HepG2 (cell line): ENCODE measurements at regions not wholly inside any gene's neighbourhood (a gene's known extent, or its start where the extent isn't known, plus 50 kb on each side); places are given as distances from the start of the nearest gene placed in this dataset.

Source experiments
- ATAC-seq: fragments of 200-7000 bp; cut with Tn5 transposase; 3 replicates; pipeline ENCODE4 v1.9.1; 2020; ENCODE audit warnings: mild to moderate bottlenecking, moderate library complexity
- BruUV-seq: library from RNA; stranded (reverse); fragments of 400-500 nt; replicated peaks from 2 replicates; lab custom pipeline; 2021; lab: Mats Ljungman, UMichigan
- CTCF ChIA-PET: fragments of 300-600 bp; formaldehyde crosslinking; extraction: SDS; loops from one replicate; lab custom pipeline; 2021; ENCODE audit warnings: low total read pairs, inconsistent platforms, low intra/inter-chr PET ratio; lab: Yijun Ruan, JAX
- POLR2A ChIA-PET: fragments of 350-600 bp; sonication (Branson Sonifier 250); formaldehyde crosslinking; loops from one replicate; lab custom pipeline; 2020; ENCODE audit warnings: antibody characterized with exemption, inconsistent platforms; lab: Yijun Ruan, JAX
- DNase-seq: peaks from one replicate; pipeline ENCODE4 v3.0.0-alpha.2; 2015; ENCODE audit warnings: low spot score
- FAIRE-seq: peaks from 3 replicates; lab custom pipeline; 2011; peaks lifted over from hg19 to GRCh38; lab: Jason Lieb, UNC
- H2AFZ ChIP-seq: one replicate; pipeline ENCODE4 v1.6.1; 2011; ENCODE audit warnings: low read length, inconsistent platforms
- H3K27ac ChIP-seq: fragments of 300-600 bp; 3 replicates; pipeline ENCODE4 v1.8.0; 2011; ENCODE audit warnings: mixed run types, mild to moderate bottlenecking, mixed read lengths, low read length, inconsistent platforms; ENCODE audit not compliant: insufficient read depth; ENCODE audit errors: extremely low read length
- H3K27me3 ChIP-seq, 2 experiments: fragments of 200-600 bp in 1 of 2; 2 replicates in 1 of 2; 3 replicates in 1 of 2; pipeline versions ENCODE4 v1.6.0 to v1.8.0; 2011; ENCODE audit warnings: low read length in 2 of 2, mild to moderate bottlenecking in 2 of 2, moderate library complexity in 2 of 2, inconsistent platforms in 1 of 2; ENCODE audit not compliant: insufficient read depth in 2 of 2, control insufficient read depth in 1 of 2
- H3K36me3 ChIP-seq, 2 experiments: fragments of 200-600 bp in 1 of 2; replicated peaks in 1 of 2; 2 replicates in 1 of 2; 3 replicates in 1 of 2; pipeline versions ENCODE4 v1.5.1 to v1.8.0; 2011; ENCODE audit warnings: low read length in 2 of 2, inconsistent platforms in 1 of 2; ENCODE audit not compliant: insufficient read depth in 2 of 2, control insufficient read depth in 1 of 2
- H3K4me1 ChIP-seq: 2 replicates; pipeline ENCODE4 v1.5.1; 2012; ENCODE audit warnings: low read length, inconsistent platforms; ENCODE audit not compliant: insufficient read depth
- H3K4me2 ChIP-seq: 2 replicates; pipeline ENCODE4 v1.6.0; 2011; ENCODE audit warnings: low read depth, low read length, inconsistent platforms
- H3K4me3 ChIP-seq, 3 experiments: fragments of 200-600 bp in 1 of 3; sonication (generic), shearing (Covaris generic) in 1 of 3; replicated peaks in 1 of 3; 2 replicates each; pipeline ENCODE4 v1.5.1; 2011 to 2016; ENCODE audit warnings: low read length in 3 of 3, inconsistent platforms in 2 of 3, low read depth in 2 of 3, mild to moderate bottlenecking in 2 of 3, control low read depth in 1 of 3, mixed read lengths in 1 of 3; ENCODE audit not compliant: insufficient read depth in 1 of 3
- H3K79me2 ChIP-seq: one replicate; pipeline ENCODE4 v1.6.1; 2011; ENCODE audit warnings: low read length, inconsistent platforms; ENCODE audit not compliant: insufficient read depth
- H3K9ac ChIP-seq: 2 replicates; pipeline ENCODE4 v1.6.0; 2011; ENCODE audit warnings: mild to moderate bottlenecking, low read depth, low read length, inconsistent platforms; ENCODE audit not compliant: insufficient read depth
- H3K9me3 ChIP-seq: 2 replicates; pipeline ENCODE4 v1.5.1; 2012; ENCODE audit warnings: mild to moderate bottlenecking, low read length
- H4K20me1 ChIP-seq: 2 replicates; pipeline ENCODE4 v1.6.0; 2011; ENCODE audit warnings: inconsistent platforms, mild to moderate bottlenecking, low read length, moderate library complexity; ENCODE audit not compliant: insufficient read depth
- AGO1 ChIP-seq: fragments of 200-400 bp; formaldehyde crosslinking; IDR thresholded peaks from 2 replicates; pipeline ENCODE4 v1.6.1; 2017; ENCODE audit warnings: mild to moderate bottlenecking, low read depth, low read length, moderate library complexity; ENCODE audit not compliant: poor library complexity, severe bottlenecking
- DNMT1 ChIP-seq: sonication (generic); formaldehyde crosslinking; IDR thresholded peaks from 2 replicates; pipeline ENCODE4 v1.5.1; 2020; ENCODE audit warnings: mild to moderate bottlenecking, missing genetic modification reagents
- IRF2 ChIP-seq: IDR thresholded peaks from 2 replicates; pipeline ENCODE4 v1.6.1; 2018; ENCODE audit warnings: missing genetic modification reagents, missing compliant biosample characterization
- KDM6A ChIP-seq: IDR thresholded peaks from 2 replicates; pipeline ENCODE4 v1.6.1; 2016; ENCODE audit warnings: low read depth
- MBNL3 ChIP-seq: fragments of 250-450 bp; sonication (Bioruptor Pico); conservative IDR thresholded peaks from 2 replicates; pipeline ENCODE4 v1.8.0; 2022; ENCODE audit warnings: mild to moderate bottlenecking, inconsistent platforms
- MLLT10 ChIP-seq: sonication (generic); formaldehyde crosslinking; IDR thresholded peaks from 2 replicates; pipeline ENCODE4 v1.4.0; 2020; ENCODE audit warnings: missing genetic modification reagents
- NCOA1 ChIP-seq: sonication (generic); formaldehyde crosslinking; IDR thresholded peaks from 2 replicates; pipeline ENCODE4 v1.9.0; 2021; ENCODE audit warnings: missing genetic modification reagents
- PHF5A ChIP-seq: IDR thresholded peaks from one replicate; pipeline ENCODE4 v1.6.1; 2018; ENCODE audit warnings: low read depth, missing genetic modification reagents; ENCODE audit not compliant: unreplicated experiment
- PLRG1 ChIP-seq: fragments of 450-650 bp; conservative IDR thresholded peaks from 2 replicates; pipeline ENCODE4 v1.6.1; 2016
- POLR2AphosphoS5 ChIP-seq: IDR thresholded peaks from 2 replicates; pipeline ENCODE4 v1.6.1; 2012; ENCODE audit warnings: low read depth, low read length
- RBAK ChIP-seq: sonication (generic); formaldehyde crosslinking; IDR thresholded peaks from 2 replicates; pipeline ENCODE4 v1.5.1; 2020; ENCODE audit warnings: mild to moderate bottlenecking, missing genetic modification reagents
- RORA ChIP-seq: sonication (generic); formaldehyde crosslinking; IDR thresholded peaks from 2 replicates; pipeline ENCODE4 v1.5.0; 2020; ENCODE audit warnings: mild to moderate bottlenecking, missing genetic modification reagents, moderate library complexity
- SP1 ChIP-seq, 2 experiments: fragments of 450-650 bp in 1 of 2; sonication (generic) in 1 of 2; formaldehyde crosslinking in 1 of 2; IDR thresholded peaks; 2 replicates each; pipeline versions ENCODE4 v1.4.0 to v1.6.1; 2016 to 2020; ENCODE audit warnings: missing genetic modification reagents in 1 of 2
- TCF7 ChIP-seq: sonication (generic); IDR thresholded peaks from 2 replicates; pipeline ENCODE4 v1.6.1; 2016; ENCODE audit warnings: antibody characterized with exemption, low read depth
- USF2 ChIP-seq, 2 experiments: sonication (generic) in 1 of 2; formaldehyde crosslinking in 1 of 2; IDR thresholded peaks; 2 replicates each; pipeline versions ENCODE4 v1.5.1 to v1.6.1; 2011 to 2020; ENCODE audit warnings: borderline replicate concordance in 1 of 2, low read depth in 1 of 2, low read length in 1 of 2, mild to moderate bottlenecking in 1 of 2, missing genetic modification reagents in 1 of 2, moderate library complexity in 1 of 2
- ZBTB3 ChIP-seq: sonication (generic); formaldehyde crosslinking; IDR thresholded peaks from 2 replicates; pipeline ENCODE4 v1.4.0; 2020; ENCODE audit warnings: low read depth, mild to moderate bottlenecking, moderate library complexity, missing genetic modification reagents, borderline replicate concordance
- ZNF205 ChIP-seq: IDR thresholded peaks from 2 replicates; pipeline ENCODE4 v1.6.1; 2018; ENCODE audit warnings: missing biosample characterization, missing genetic modification reagents
- WGBS: methylation state at CpG from one replicate; pipeline ENCODE4 v1.1.6; 2017; ENCODE audit warnings: low lambda C conversion rate; 5-methylcytosine and 5-hydroxymethylcytosine counted together
- in situ Hi-C: cut with HindIII; loops from 2 replicates; pipeline ENCODE4 v1.10.0; 2017; ENCODE audit warnings: low pct_unique_long_range_greater_than_20kb; ENCODE audit not compliant: extremely low pct_ligation_motif_present
- intact Hi-C: fragments of 100-400 bp; cut with micrococcal nuclease; formaldehyde crosslinking; loops from one replicate; pipeline ENCODE4 v1.10.0; 2022; ENCODE audit not compliant: unreplicated experiment
- TF ChIP-seq, protein P1 (sequence below): sonication (generic); formaldehyde crosslinking; conservative IDR thresholded peaks from 2 replicates; pipeline ENCODE4 v1.4.0; 2020; ENCODE audit warnings: missing genetic modification reagents

DNA sequence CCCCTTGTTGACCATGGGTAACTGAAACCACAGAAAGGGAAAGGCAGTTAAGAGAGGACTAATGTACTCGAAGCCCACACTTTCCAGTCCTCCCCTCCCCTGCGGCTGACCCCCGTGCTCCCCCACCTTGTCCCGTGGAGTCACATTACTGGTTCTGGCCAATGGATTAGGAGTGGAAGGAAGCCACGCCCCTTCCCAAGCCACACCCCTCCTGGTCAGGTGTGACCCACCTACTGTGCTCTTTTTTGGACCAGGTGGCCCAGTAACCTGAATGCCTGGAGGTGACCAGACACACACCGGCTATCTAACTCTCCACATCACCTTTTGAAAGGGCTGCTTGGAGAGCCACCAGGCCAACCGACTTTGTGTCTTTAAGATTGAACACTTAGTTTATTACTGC lies 109.3 kb upstream of the MSX1 start:
- Histone ChIP-seq H3K79me2 (no peaks in the 10 kb centered on the region), H3K4me2 (no peak overlapping the region), H2AFZ (no peak overlapping the region), H3K9me3 (peaks cover 21% of the 10 kb centered on the region), H3K27ac (no peak overlapping the region), H3K27me3 (no peaks in the 10 kb centered on the region), H3K4me3 (no peak overlapping the region), H3K4me1 (peaks cover 21% of the 10 kb centered on the region), H3K36me3 (no peaks in the 10 kb centered on the region), H4K20me1 (no peaks in the 10 kb centered on the region), H3K9ac (no peak overlapping the region)
- in situ Hi-C loops: no loop called here
- POLR2A ChIA-PET: no interaction called here
- FAIRE-seq (no peak), ATAC-seq (no peak), DNase-seq (no peak)
- WGBS: 85% methylated on average over 7 of the region's 7 CpGs
- CTCF ChIA-PET: no interaction called here
- intact Hi-C loops: no loop called here
- no peak for TF ChIP-seq USF2 (IDR thresholded peaks at IDR 0.05; ENCODE audit: low read depth, low read length)
- TF ChIP-seq USF2 (CRISPR knock-in tag; IDR thresholded peaks at IDR 0.05; ENCODE audit: borderline replicate concordance): no peak
- TF ChIP-seq POLR2AphosphoS5: no peak
- TF ChIP-seq MLLT10 (CRISPR knock-in tag): no peak
- TF ChIP-seq KDM6A: no peak
- no peak for TF ChIP-seq RBAK (CRISPR knock-in tag)
- TF ChIP-seq PLRG1: no peak
- TF ChIP-seq DNMT1 (CRISPR knock-in tag): no peak
- no peak for TF ChIP-seq ZBTB3 (CRISPR knock-in tag)
- no peak for TF ChIP-seq PHF5A (CRISPR knock-in tag)
- TF ChIP-seq SP1 (IDR thresholded peaks at IDR 0.05): no peak
- no peak for TF ChIP-seq SP1 (CRISPR knock-in tag; IDR thresholded peaks at IDR 0.05)
- TF ChIP-seq MBNL3: no peak
- TF ChIP-seq TCF7: no peak
- TF ChIP-seq ZNF205 (CRISPR knock-in tag): no peak
- TF ChIP-seq AGO1: no peak
- no peak for TF ChIP-seq RORA (CRISPR knock-in tag)
- TF ChIP-seq NCOA1 (CRISPR knock-in tag): no peak
- TF ChIP-seq, protein P1, sequence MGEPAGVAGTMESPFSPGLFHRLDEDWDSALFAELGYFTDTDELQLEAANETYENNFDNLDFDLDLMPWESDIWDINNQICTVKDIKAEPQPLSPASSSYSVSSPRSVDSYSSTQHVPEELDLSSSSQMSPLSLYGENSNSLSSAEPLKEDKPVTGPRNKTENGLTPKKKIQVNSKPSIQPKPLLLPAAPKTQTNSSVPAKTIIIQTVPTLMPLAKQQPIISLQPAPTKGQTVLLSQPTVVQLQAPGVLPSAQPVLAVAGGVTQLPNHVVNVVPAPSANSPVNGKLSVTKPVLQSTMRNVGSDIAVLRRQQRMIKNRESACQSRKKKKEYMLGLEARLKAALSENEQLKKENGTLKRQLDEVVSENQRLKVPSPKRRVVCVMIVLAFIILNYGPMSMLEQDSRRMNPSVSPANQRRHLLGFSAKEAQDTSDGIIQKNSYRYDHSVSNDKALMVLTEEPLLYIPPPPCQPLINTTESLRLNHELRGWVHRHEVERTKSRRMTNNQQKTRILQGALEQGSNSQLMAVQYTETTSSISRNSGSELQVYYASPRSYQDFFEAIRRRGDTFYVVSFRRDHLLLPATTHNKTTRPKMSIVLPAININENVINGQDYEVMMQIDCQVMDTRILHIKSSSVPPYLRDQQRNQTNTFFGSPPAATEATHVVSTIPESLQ (CRISPR knock-in tag): no peak
- TF ChIP-seq IRF2 (CRISPR knock-in tag): no peak
- no TSS peak for BruUV-seq
